H1 (cell line): ENCODE measurements at regions not wholly inside any gene's neighbourhood (a gene's known extent, or its start where the extent isn't known, plus 50 kb on each side); places are given as distances from the start of the nearest gene placed in this dataset.

Experiments used
- ZNF274 ChIP-seq: IDR thresholded peaks from 2 replicates; pipeline ENCODE4 v1.7.0; 2012; ENCODE audit warnings: low read length, borderline replicate concordance; ENCODE audit errors: extremely low read depth

DNA sequence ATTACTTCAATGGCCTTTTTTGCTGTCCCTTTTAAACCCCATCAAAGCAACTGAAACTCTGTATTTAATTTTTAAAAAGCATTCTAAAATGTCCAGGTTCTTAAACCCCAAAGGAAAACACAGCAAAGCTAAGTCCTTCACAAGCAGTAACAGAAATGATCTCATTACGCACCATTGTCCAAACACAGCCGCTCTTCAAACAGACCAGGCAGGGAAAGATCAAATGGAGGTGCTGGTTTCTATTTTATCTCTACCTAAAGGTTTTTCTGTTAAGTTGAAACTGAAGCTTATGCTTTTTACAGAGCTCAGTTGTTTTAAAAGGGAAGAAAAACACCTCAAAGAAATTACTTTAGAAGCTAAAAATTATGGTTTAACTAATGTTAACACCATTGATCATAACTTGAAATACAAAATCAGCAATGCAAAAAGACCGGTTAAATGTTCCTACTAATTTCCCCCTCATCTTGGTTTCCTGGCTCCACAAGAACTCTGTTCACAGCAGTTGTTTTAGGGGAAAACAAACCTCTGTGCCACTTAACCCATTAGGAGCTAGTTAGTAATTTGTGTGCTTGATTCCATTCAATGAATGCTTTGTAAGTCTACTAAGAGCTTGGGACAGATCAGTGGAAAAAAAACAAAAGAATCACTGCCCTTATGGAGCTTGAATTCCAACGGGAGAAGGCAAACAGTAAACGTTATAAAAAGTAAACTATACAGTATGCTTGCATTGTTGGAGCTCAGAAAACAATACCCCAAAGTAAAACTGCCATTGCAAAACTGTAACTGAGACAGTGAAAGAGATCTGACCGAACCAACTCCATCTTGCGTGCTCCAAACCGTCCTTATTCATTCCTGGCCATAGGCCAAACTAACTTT is 87.4 kb downstream of the CD24 start (continued):
- no peak for TF ChIP-seq ZNF274
- TF ChIP-seq, all 59 proteins: peak for 0
